ENCODE measurements at regions not wholly inside any gene's neighbourhood (a gene's known extent, or its start where the extent isn't known, plus 50 kb on each side); places are given as distances from the start of the nearest gene placed in this dataset.
A peak's percentile ranks its signal among the peaks of the same experiment; 100 is the strongest.

DNA sequence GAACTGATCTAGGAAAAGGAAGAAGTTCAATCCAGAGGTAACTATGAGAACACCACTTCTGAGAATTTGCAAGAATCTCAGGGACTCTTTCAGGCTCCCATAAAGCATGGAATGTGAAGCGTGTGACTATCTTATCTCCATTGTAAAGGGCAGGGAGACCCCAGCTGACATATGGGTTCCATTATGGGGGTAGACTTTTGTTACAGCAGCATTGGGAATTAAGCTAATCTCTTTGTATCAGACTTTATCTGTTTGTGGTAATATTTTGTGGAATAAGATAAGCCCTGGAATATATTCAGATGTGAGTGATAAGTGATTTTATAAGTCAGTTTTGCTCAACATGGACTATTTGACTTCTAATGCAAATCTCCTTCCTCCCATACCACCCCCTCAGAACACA is 468.3 kb downstream of the MEIS1 start:
- no peak overlapping the region for H3K4me3 ChIP-seq (ENCODE audit: low read length)
- TF ChIP-seq, protein P1, sequence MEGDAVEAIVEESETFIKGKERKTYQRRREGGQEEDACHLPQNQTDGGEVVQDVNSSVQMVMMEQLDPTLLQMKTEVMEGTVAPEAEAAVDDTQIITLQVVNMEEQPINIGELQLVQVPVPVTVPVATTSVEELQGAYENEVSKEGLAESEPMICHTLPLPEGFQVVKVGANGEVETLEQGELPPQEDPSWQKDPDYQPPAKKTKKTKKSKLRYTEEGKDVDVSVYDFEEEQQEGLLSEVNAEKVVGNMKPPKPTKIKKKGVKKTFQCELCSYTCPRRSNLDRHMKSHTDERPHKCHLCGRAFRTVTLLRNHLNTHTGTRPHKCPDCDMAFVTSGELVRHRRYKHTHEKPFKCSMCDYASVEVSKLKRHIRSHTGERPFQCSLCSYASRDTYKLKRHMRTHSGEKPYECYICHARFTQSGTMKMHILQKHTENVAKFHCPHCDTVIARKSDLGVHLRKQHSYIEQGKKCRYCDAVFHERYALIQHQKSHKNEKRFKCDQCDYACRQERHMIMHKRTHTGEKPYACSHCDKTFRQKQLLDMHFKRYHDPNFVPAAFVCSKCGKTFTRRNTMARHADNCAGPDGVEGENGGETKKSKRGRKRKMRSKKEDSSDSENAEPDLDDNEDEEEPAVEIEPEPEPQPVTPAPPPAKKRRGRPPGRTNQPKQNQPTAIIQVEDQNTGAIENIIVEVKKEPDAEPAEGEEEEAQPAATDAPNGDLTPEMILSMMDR (conservative IDR thresholded peaks at IDR 0.05; ENCODE audit: low read length) = no peak
- DNase-seq (ENCODE audit: low read depth) = no peak

DNA sequence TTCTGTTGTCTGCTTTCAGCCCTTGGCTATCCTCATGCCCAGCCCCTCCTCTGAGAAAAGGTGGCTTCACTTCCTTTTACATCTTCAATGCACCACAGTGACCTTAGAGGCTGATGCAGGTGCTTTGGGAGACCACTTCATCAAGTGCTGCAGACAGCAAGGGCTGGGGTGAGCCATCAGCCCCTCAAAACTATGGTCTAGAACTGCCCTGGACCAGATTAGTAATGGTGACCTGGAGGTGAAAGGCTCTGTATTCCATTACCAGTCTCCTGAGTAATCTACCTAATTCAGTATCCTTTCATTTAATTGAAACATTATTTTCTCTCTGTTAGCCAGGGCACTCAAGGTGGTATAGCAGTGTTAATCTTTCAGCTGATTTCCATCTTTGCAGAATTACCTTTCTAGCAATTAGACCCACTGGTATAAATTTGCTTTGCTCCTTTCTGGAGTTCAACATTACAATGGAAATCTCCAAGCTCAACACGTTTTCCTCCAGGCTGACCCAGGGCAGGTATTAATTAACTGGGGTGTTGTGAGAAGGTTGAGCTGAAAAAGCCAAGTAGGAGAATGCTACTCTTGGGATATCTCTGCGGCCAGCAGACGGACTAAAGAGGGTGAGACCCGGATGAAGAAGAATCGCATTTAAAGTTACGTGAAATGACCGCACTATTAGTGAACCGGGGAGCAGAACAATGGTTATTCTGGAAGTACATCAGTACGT is 469.0 kb downstream of the MEIS1 start:
- TF ChIP-seq, protein P1 (conservative IDR thresholded peaks at IDR 0.05; ENCODE audit: low read length) = no peak
- DNase-seq (ENCODE audit: low read depth) = no peak
- no peak overlapping the region for H3K4me3 ChIP-seq (ENCODE audit: low read length)

DNA sequence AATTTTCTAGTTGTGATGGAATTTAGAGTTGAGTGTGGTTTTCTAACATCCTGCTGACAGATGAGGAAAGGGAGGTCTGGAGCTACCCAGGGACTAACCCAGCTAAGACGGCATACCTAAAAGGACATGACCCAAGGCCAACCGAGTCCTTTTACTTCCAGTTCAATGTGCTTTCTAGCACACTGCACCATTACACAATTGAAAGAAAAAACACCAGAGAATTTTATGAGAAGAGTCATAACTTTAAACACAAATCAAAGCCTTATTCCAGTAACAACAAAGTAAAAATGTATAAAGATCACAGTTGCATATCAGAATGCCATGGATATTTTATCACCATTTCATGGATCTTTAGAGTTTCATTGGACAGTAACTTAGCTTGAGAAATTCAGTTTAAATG is 480.3 kb downstream of the MEIS1 start:
- DNase-seq (ENCODE audit: low read depth) = peak; percentile 75
- TF ChIP-seq, protein P1 (conservative IDR thresholded peaks at IDR 0.05; ENCODE audit: low read length) = no peak
- no peak overlapping the region for H3K4me3 ChIP-seq (ENCODE audit: low read length)

DNA sequence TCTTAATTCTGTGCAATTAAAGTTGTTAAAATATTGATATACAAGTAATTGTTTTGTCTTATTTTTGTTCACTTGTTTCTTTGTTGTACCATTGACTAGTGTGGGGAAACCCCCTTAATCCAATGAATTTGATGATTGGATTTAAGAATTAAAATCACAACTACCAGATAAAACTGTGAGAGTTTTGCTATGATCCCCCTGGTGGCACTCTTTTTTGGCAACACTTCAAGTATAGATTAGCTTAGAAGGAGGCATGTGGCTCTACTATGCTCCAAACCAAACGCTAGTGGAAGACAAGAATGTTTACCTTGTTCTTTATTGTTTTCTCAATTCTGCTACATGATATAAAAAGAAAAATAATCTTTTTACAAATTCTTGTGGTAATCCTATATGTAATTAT is 477.8 kb upstream of the ETAA1 start:
- TF ChIP-seq, protein P1 (conservative IDR thresholded peaks at IDR 0.05; ENCODE audit: low read length) = no peak
- H3K4me3 ChIP-seq (ENCODE audit: low read length) = no peak overlapping the region
- DNase-seq (ENCODE audit: low read depth) = no peak

DNA sequence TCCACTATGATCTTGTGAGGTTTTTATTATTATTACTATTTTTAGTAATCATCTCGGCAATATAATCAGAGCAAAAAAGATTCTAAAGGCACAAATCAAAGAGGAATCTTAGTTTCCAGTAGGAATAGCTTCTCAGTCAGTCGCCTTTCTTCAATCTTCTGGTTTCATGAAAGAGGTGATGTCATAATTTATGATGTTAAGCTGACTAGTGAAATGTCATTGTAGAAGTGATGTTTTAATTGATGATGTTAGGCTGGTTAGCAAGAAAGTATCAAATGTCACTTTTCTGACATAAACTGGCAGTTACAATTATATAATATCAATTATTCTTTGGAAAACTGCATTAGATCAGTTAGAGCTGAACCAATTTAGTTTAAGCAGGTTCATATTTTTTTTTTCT is 476.7 kb upstream of the ETAA1 start:
- TF ChIP-seq, protein P1 (conservative IDR thresholded peaks at IDR 0.05; ENCODE audit: low read length) = no peak
- H3K4me3 ChIP-seq (ENCODE audit: low read length) = no peak overlapping the region
- no peak for DNase-seq (ENCODE audit: low read depth)

DNA sequence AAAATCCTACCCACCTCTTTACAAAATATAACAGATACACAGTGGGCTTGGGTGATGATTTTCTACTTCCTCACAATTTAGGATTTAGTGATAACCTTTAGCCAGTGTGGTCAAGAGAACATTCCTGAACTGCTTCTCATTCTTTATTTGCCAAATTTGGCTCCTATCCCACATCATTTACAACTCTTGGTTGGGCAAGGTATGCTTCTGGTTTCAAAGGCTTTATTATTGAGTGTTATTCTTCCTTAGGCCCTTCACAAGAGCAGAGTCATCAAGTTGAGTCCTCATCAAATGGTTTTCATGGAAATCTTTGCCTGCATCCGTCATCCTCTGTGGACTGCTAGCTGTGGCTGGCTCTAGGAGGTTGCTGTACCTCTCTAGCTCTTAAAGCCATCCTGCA is 472.0 kb upstream of the ETAA1 start:
- H3K4me3 ChIP-seq (ENCODE audit: low read length) = no peak overlapping the region
- TF ChIP-seq, protein P1 (conservative IDR thresholded peaks at IDR 0.05; ENCODE audit: low read length) = no peak
- peak; percentile 72 for DNase-seq (ENCODE audit: low read depth)

DNA sequence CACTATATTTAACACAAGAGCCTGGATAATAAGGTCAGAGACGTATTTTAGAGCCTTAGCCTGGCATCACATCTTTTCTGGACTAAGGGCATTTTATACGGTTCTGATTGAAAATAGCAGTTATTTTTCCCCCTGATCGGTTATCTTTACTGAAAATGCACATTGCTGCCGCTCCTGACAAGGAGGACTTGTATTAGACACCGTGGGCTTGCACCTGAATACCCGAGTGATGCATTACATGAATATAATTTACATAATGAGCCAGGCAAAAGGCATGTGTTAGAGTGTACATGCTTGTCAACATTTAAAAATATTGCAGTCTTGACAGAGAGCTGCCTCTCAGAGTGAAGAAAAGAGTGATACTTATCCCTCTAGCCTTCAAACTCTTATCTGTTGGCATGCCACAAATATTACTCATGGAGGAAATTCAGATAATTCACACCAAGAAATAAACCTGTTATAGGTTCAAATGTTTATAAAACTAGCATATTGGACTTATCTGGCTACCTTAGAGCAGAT is 470.5 kb upstream of the ETAA1 start:
- DNase-seq (ENCODE audit: low read depth) = no peak
- H3K4me3 ChIP-seq (ENCODE audit: low read length) = no peak overlapping the region
- TF ChIP-seq, protein P1 (conservative IDR thresholded peaks at IDR 0.05; ENCODE audit: low read length) = no peak

Measured in AG10803 (cell line).